AG04449 (cell line): ENCODE measurements at regions not wholly inside any gene's neighbourhood (a gene's known extent, or its start where the extent isn't known, plus 50 kb on each side); places are given as distances from the start of the nearest gene placed in this dataset.

Source experiments
- CTCF ChIA-PET: fragments of 350-600 bp; formaldehyde crosslinking; extraction: SDS; loops from one replicate; lab custom pipeline; 2021; ENCODE audit warnings: antibody characterized with exemption; lab: Yijun Ruan, JAX
- POLR2A ChIA-PET: fragments of 400-600, 350-600 bp; formaldehyde crosslinking; extraction: SDS; loops from one replicate; lab custom pipeline; 2020; ENCODE audit warnings: antibody characterized with exemption, inconsistent platforms; lab: Yijun Ruan, JAX
- DNase-seq: peaks from one replicate; pipeline ENCODE4 v3.0.0-alpha.2; 2010; ENCODE audit warnings: low read depth, low spot score
- H3K4me3 ChIP-seq: 2 replicates; pipeline ENCODE4 v1.5.1; 2011; ENCODE audit warnings: low read depth, mild to moderate bottlenecking, control low read depth, low read length
- TF ChIP-seq, protein P1 (sequence below): IDR thresholded peaks from one replicate; pipeline ENCODE4 v1.5.1; 2011; ENCODE audit warnings: mild to moderate bottlenecking, moderate library complexity, low read length, control low read depth, inconsistent platforms; ENCODE audit not compliant: insufficient read depth; ENCODE audit errors: missing control alignments

DNA sequence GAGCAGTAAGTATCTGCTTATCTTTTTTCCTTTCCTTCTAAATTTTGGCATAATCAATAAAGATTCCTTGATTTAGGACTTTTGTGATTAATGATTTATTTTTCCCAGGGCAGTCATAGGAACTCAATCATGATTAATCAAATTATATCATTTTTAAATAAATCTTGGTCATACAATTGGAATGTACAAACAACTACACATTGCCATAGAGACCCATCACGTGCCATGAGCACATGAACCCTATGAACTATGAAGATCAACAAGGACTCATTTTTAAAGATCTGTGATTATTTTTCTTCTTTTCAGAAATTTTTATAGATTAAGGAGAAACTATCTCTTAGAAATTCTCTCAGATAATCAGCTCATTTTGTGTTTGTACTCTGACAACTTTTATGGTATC, 622.4 kb downstream of the BCKDHB start:
- H3K4me3 ChIP-seq: no peak overlapping the region
- no peak for DNase-seq
- TF ChIP-seq, protein P1, sequence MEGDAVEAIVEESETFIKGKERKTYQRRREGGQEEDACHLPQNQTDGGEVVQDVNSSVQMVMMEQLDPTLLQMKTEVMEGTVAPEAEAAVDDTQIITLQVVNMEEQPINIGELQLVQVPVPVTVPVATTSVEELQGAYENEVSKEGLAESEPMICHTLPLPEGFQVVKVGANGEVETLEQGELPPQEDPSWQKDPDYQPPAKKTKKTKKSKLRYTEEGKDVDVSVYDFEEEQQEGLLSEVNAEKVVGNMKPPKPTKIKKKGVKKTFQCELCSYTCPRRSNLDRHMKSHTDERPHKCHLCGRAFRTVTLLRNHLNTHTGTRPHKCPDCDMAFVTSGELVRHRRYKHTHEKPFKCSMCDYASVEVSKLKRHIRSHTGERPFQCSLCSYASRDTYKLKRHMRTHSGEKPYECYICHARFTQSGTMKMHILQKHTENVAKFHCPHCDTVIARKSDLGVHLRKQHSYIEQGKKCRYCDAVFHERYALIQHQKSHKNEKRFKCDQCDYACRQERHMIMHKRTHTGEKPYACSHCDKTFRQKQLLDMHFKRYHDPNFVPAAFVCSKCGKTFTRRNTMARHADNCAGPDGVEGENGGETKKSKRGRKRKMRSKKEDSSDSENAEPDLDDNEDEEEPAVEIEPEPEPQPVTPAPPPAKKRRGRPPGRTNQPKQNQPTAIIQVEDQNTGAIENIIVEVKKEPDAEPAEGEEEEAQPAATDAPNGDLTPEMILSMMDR: no peak
- ChIA-PET POLR2A (no interaction called here), CTCF (no interaction called here)

DNA sequence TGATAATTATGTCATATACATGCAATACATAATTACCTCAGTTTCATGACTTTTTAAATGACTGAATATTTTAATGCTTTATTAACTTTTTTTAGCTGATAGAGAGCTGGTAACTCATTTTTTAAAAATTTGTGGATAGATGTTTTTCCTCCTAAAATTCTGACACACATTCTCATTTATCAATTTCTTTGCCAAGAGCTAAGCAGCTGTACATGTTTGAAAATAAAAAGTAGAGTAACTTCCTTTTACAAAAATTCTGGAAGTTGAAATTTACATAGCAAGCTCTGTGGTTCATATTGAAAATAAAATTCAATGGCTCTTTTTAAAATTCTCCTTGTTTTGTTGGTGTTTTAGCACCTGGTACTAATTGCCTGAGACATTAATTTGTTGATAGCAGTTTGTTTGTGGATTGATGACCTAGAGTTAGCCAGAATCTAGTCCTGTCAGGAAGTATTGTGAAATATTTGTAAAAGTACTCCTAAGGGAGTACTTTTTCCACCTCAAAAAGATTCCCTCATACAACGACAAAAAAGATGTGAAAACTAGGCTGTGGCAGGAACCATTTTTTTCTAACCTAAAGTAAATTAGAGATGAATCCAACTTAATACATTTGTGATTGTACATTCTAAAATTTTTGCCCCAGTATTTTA, 621.8 kb downstream of the BCKDHB start:
- DNase-seq: no peak
- CTCF ChIA-PET: interaction anchor here (1.0 kb wide), 1 partner anchor 14 kb away, joined by 3 read pairs; no protein-coding TSS in a partner anchor
- no peak overlapping the region for H3K4me3 ChIP-seq
- TF ChIP-seq, protein P1: no peak
- POLR2A ChIA-PET: no interaction called here

DNA sequence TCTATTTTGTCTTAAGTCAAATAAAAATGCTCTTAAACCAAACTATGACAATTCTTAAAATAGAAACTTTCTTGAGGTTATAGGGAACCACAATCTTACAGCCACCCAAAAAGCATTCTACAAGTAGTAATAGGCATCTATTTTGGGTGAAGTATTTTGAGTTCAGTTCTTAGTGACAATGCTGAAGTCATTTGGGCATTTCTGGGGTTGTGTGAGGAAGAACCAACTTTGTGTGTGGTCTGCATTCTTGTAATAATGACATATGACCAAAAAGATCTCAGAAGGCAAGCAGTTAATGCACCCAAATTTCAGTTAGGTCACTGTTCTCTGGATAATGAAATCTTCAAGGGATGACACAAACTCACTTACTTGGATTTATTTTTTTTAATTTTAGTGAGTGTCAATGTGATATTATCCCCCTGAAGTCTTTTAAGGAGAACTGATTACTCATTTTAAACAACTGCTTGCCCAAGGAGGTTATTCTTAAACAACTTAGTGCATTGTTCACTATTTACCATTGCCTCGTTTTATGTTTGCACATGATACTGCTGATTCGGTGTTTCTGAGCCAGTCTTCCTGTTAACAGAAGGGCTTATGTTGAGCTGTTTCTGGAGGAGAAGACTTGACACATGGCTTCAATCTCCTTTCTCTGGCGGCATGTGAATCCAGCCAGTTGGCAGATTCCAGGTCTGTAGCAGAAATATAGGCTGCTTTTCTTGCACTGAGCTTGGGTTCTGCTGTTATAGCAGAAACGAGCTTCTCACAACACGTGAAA, 618.9 kb downstream of the BCKDHB start:
- no peak for DNase-seq
- H3K4me3 ChIP-seq: no peak overlapping the region
- POLR2A ChIA-PET: no interaction called here
- TF ChIP-seq, protein P1: no peak
- CTCF ChIA-PET: interaction anchor here (1.3 kb wide), 1 partner anchor 27 kb away, joined by 3 read pairs; no protein-coding TSS in a partner anchor

DNA sequence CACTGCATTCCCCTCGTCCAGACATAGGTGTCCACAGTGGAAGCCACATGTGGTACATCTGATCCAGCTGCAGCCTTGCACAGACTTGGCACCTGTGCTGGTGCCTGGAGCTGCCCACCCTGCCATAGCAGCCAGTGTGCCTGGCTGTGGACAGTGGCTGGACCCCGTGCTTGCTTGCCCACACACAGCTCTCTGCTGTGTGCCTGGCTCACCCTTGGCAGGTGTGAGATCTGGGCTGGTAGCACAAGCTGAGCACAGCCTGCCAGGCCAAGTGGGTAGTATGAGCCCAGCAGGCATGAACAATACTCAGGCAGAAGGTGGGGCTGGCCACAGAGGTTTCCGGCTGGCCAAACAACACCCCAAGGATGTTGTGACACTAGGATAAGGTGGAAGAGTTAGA, 614.4 kb downstream of the BCKDHB start:
- no peak overlapping the region for H3K4me3 ChIP-seq
- no peak for DNase-seq
- TF ChIP-seq, protein P1: no peak
- ChIA-PET CTCF (no interaction called here), POLR2A (no interaction called here)

DNA sequence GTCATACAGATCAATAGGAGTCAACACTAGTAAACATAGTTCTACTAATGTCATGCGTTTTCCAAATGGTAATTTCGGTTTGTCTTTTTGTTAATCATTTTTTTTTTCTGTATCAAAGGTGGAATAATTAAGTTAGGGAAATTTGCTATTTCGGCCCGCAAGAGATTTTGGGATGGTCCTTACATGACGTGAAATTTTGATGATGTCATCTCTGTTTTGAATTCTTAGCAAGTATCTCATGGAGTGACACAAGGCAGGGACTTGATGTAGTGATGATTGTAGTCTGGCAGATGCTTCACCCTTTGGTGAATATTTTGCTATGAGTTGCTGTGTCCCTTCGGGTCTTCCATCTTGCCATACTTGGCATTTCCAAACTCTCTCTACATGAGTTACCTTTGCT, 608.0 kb downstream of the BCKDHB start:
- CTCF ChIA-PET: no interaction called here
- TF ChIP-seq, protein P1: no peak
- POLR2A ChIA-PET: no interaction called here
- H3K4me3 ChIP-seq: no peak overlapping the region
- no peak for DNase-seq

DNA sequence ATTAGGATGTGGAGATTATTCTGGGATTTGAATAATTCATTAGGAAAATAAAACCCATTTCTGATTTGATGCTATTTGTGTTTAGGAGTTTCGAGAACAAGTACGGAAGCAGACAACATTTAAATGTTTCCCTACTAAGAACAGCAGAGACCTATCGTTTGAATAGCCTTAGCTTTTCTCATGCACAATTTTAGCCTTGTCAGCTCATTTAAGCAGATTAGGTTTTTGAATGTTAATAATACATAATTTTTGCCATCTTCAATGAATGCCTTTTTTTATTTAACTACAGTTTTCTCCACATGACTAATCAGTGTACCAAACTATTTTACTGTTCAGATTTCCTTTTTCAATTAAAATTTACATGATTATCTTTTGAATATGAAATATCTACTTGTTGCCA, 592.0 kb downstream of the BCKDHB start:
- ChIA-PET CTCF (no interaction called here), POLR2A (no interaction called here)
- TF ChIP-seq, protein P1: no peak
- DNase-seq: no peak
- no peak overlapping the region for H3K4me3 ChIP-seq
